ENCODE measurements at regions not wholly inside any gene's neighbourhood (a gene's known extent, or its start where the extent isn't known, plus 50 kb on each side); places are given as distances from the start of the nearest gene placed in this dataset.

GRCh38 chr4:176988226-176988625 is 195.5 kb upstream of the VEGFC start:
- no peak for DNase-seq

GRCh38 chr4:176989186-176989585 is 196.5 kb upstream of the VEGFC start:
- no peak for DNase-seq

GRCh38 chr4:176999935-177000543 is 207.3 kb upstream of the VEGFC start:
- no peak for DNase-seq

DNA sequence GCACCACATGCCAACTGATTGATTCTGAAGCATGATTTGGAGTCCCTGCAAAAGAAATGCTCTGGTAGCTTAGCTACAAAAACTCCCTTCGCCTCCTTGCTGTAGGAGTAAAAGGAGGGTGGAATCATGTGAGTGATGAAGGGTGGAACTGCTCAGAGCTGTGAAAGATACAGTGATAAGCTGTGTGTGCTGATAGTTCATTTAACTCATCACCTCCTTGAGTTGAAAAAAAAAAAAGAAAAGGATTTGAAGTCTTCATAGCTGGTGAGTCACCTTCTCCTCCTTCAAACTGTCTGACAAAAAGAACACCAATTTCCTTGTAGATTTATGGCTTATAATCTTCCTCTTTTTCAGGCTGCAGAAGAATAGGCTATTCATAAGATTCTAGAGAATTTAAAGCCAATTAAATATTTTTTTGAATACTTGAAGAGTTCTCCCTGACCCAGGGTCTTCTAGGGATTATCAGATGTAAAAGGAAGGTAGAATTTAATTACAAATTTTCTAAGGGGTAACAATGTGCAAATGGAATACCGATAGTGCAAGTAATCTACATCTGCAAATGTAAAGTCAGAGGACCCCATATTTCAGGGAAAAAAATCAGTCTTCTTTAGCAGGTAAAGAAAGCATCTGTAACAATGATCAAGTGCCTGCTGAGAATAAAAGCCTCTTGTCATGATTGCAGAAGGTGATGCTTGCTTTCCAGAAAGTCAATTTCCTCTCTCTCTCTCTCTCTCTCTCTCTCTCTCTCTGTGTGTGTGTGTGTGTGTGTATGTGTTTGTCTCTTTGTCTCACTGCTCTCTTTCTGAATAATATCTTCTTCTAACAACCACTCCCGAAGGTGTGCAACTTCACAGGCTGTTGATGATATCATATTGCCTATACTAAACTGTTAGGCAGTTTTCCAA is 208.8 kb upstream of the VEGFC start:
- DNase-seq: no peak

DNA sequence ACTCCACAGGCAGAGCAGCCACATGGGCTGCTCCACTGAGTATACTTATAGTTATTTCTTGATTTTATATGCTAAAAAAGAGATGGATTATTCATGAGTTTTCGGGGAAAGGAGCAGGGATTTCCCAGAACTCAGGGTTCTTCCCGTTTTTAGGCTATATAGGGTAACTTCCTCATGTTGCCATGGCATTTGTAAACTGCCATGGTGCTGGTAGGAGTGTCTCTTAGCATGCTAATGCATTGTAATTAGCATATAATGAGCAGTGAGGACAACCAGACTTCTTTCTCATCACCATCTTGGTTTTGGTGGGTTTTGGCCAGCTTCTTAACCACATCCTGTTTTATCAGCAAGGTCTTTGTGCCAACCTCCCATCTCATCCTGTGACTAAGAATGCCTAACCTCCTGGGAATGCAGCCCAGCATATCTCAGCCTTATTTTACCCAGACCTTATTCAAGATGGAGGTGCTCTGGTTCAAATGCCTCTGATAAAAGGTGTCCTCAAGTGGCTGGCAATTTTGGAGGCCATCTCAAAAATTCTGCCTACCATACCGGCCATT is 213.0 kb upstream of the VEGFC start:
- no peak for DNase-seq

GRCh38 chr4:177006331-177006730 is 213.6 kb upstream of the VEGFC start:
- DNase-seq: no peak

- no peak for DNase-seq
Observed at GRCh38 chr4:177008071-177008835, 215.5 kb upstream of the VEGFC start.

DNA sequence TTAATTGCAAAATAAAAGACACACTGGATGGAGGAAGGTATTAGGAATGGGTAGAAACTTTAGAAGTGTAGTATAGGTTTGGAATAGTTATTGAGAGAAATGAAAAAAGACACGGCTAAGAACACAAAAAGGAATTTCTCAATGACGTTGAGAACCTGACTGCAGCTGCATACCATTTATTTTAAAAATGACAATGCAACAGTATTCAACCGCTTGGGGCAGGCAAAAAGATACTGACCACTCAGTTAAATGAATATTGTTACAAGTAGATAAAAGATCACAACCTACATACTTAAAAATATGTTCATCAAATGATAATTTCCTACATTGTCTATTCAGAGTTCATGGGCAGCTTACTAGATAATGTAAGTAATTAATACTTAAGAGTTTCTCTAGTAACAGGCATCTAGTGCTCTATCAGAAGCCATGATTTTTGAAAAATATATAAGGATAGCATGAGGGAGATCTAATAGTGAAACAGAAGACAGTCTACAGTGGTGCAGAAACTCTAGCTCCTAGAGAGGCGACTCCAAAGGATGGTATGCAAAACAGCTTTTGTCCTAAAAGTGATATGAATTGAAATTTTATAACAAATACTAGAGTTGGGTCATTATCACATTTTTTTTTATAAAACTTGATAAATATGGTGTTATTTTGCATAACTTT is 216.2 kb upstream of the VEGFC start:
- DNase-seq: no peak

DNA sequence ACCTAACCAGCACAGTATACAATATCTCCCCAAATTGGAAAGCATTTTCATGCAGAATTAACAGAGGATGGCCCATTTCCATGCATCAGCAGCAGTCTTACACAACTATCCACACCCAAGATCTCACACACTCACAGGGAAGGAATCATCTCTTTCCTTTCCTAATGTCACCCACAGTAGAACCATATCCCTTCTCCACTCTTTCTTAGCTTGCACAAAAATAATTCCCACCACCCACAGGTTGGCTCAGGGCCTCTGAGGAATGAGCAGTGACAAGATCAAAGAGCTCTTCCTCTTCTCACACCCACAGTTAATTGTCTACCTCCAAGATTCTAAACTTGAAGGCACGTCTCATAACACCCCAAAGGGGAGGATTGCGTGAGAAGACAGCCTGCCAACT is 217.7 kb upstream of the VEGFC start:
- DNase-seq: no peak

DNA sequence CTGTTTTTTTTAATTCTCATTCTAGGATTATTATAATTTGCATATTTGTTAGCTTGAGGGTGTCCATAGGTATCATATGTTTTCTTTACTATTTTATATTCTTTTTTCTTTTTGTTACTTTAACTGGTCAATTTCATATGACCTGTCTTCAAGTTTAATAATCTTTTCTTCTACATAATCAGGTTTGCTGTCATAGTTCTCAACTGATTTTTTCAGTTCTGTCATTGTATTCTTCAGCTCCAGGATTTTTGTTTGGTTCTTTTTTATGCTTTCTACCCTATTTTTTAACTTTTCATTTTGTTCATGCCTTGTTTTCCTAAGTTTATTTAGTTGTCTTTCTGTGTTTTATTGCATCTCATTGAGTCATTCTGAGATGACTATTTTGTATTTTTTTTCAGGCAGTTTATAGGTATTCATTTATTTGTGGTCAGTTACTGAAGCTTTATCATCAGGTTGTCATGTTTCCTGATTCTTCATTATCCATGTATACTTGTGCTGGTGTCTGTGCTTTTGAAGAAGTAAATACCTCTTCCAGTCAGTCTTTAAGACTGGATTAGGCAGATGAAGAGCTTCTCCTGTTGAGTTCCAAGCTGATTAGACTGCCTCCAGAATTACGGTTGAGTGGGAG is 220.3 kb upstream of the VEGFC start:
- no peak for DNase-seq

DNA sequence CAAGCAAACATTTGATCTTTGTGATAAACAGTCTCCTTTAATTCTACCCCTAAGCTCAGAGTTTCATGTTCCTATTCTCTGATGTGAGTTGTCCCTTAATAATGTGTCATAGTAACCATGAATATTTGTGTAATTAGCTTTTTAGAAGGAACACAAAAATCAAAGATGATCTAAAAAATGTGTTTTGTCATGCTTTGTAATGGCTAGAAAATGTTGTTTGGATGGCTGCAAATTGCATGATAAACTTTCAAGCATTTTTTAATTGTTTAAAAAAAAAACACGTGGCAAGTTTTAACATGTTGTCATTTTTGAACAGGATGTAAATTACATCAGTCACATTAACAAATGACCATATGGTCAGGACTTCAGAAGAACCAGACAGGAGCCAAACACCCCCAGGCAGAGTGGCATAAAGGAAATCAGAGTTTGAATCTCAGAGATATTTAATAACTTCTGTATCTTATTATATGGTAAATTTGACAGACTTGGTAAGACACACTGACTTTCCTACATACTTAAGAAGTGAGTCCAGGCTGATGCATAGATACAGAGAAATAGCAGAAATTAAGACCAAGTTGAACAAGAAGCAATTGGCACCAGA is 223.9 kb upstream of the VEGFC start:
- DNase-seq: no peak

GRCh38 chr4:177023951-177024350 is 231.2 kb upstream of the VEGFC start:
- DNase-seq: no peak

DNA sequence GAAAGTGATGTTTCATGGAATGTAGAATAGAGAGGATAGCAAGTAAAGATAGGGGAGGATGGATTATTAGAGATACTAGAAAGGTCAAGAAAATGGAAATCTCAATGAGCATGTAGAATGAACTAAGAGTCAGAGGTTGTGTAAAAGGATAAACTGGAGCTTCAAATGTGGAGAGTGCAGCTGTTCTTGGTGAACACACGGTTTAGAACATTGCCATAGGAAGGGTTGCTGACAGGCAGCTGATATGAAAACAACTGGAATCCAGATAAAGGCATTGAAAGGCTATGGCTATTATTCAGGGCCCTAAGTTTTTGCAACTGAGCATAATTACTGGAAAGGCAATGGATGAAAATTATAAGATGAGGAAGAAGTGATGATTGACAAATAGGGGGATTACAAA is 239.6 kb upstream of the VEGFC start:
- DNase-seq: no peak

- no peak for DNase-seq
Observed at GRCh38 chr4:177033135-177033534, 240.4 kb upstream of the VEGFC start.

DNA sequence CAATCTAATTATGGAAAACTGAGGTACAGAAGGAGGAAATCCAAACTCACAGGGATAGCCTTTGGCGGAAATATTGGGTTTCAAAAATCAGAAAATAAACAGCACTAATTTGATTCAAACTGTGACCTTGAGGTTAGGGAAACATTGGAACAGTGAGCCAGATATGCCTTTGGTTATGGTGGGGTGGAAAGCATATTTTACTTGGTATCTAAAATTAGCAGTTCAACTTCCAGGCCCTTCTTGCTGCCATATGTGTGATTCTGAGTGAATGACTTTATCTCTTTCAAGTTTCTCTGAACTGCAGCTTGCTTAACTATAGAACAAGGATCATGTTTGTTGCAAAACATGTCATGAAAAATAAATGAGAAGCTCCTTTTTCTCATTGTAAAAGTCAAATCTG is 240.9 kb upstream of the VEGFC start:
- no peak for DNase-seq

GRCh38 chr4:177041356-177041755 is 248.6 kb upstream of the VEGFC start:
- no peak for DNase-seq

- peak; percentile 49 for DNase-seq
Observed at GRCh38 chr4:177047070-177047850, 254.5 kb upstream of the VEGFC start.

DNA sequence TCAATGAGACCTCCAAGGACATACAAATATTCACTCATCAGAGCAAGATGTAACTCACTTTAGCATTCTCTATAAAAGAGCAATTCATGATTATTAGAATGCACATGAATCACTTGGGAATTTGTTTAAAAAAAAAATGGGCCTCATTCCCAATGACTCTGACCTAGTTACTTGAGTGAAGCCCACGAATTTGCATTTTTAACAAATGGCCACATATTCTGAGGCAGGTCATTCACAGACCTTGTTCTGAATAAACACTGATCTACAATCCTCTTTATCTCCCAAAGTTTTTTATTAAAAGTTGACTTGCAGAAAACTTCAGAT is 255.1 kb upstream of the VEGFC start:
- no peak for DNase-seq

DNA sequence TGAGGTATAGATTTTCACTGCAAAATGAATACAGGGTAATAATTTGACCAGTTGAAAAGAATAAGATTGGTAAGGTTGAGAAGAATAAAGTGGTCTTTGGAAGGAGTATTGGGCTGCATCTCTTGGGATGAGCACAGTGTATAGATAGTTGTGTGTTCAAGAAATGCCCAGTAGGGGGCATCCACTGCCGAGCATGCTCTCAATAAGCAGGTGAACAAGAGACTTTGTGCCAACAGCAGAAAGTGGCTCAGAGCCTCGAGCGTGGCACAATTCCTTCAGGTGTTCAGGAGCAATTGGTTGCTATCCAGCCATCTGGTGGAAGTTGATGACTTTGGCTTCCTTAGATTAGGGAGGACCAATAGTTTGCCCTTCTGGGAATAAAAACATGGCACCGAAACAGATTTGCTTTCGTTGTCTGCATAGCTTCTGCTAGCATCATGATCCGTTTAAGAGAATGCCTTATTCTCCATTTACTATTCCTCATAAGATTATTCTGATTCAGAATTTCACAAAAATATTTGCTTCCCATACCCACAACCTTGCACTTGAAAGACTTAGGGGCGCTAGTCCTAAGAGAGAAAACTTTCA is 258.1 kb upstream of the NEIL3 start:
- no peak for DNase-seq

DNA sequence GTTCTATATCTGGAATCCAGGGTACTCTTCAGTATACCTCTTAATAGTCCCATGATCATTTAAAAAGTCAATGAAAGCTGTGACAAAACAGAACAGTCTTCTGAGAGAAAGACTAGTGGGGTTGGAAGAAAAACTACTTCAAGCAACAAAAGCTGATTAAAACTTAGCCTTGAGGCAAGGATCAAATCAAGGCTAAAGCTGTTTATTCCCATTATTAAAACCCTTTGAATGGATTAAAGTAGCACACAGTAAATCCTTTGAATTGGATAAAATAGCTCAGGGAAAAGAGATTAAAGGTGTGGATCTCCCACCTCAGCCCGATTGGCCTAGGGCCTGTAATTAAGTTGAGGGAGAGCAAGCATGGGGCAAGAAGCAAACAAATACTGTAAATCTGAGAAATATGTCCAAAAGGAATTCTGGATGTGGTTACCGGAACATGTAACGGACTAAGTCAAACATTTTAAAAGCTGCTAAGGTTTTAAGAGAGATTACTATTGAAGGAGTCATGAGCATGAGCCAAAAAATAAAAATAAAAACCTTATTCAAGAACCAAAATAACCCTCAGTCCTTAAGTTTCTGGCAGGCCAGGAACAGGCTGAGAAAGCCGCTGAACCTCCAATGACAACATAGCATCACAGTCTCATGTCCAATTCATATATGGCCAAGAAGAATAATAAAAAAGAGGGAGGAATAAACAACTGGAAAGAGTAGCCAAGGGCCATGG is 257.3 kb upstream of the NEIL3 start:
- no peak for DNase-seq

All from activated CD4-positive, CD25-positive, alpha-beta regulatory T cell treated with anti-CD3 and anti-CD28 coated beads, Interleukin-2, amount 50 U/mL, for 72 hours (primary cell).